Stomach (tissue), 8 donors: ENCODE measurements at regions not wholly inside any gene's neighbourhood (a gene's known extent, or its start where the extent isn't known, plus 50 kb on each side); places are given as distances from the start of the nearest gene placed in this dataset.

Experiments
- DNase-seq, 2 donors: peaks; one replicate each; pipeline versions ENCODE4 v3.0.0 to v3.0.0-alpha.2; 2013 to 2019
- H3K27ac ChIP-seq, 5 donors: fragments of 200-600 bp in 4 of 5; sonication (generic) in 4 of 5; one replicate each; pipeline ENCODE4 v1.5.1; 2013 to 2019; ENCODE audit warnings: mild to moderate bottlenecking in 1 of 5, moderate library complexity in 1 of 5
- H3K27me3 ChIP-seq, 3 donors: fragments of 200-600 bp; sonication (generic); one replicate each; pipeline ENCODE4 v1.5.1; 2017 to 2019; ENCODE audit warnings: mixed run types in 1 of 3
- H3K36me3 ChIP-seq, 4 donors: fragments of 200-600 bp; sonication (generic); 1 replicate in 3 of 4; 2 replicates in 1 of 4; pipeline ENCODE4 v1.5.1; 2016 to 2019
- H3K4me1 ChIP-seq, 4 donors: fragments of 200-600 bp; sonication (generic); one replicate each; pipeline ENCODE4 v1.5.1; 2016 to 2019
- H3K4me3 ChIP-seq, 4 donors: fragments of 200-600 bp; sonication (generic) in 3 of 4; one replicate each; pipeline ENCODE4 v1.5.1; 2016 to 2019; ENCODE audit warnings: mild to moderate bottlenecking in 1 of 4
- H3K9me3 ChIP-seq, 4 donors: fragments of 200-600 bp; sonication (generic); one replicate each; pipeline ENCODE4 v1.5.1; 2016 to 2019
- EP300 ChIP-seq: sonication (generic); formaldehyde crosslinking; IDR thresholded peaks from one replicate; pipeline ENCODE4 v1.6.1; 2017; ENCODE audit warnings: antibody characterized with exemption
- POLR2A ChIP-seq, 4 donors: fragments of 450-650 bp; IDR thresholded peaks; one replicate each; pipeline ENCODE4 v1.6.1; 2016; ENCODE audit warnings: antibody characterized with exemption in 4 of 4, control low read depth in 2 of 4, mild to moderate bottlenecking in 1 of 4, moderate library complexity in 1 of 4
- POLR2AphosphoS5 ChIP-seq, 3 donors: sonication (generic); formaldehyde crosslinking; IDR thresholded peaks; one replicate each; pipeline ENCODE4 v1.6.1; 2016; ENCODE audit warnings: antibody characterized with exemption in 3 of 3
- WGBS, 5 donors: extraction: QIAGEN DNeasy Blood & Tissue Kit in 3 of 5; methylation state at CpG; one replicate each; pipeline versions ENCODE4 v1.1.5 to v1.1.7; 2013 to 2018; 5-methylcytosine and 5-hydroxymethylcytosine counted together
- intact Hi-C: fragments of 100-400 bp; cut with DNase I; formaldehyde crosslinking; loops from one replicate; pipeline ENCODE4 v1.15.1; 2023; ENCODE audit warnings: low total_unique reads
- TF ChIP-seq, protein P1 (sequence below), 7 experiments: fragments of 450-650 bp in 4 of 7; fragments of 200-600 bp in 3 of 7; sonication (generic) in 3 of 7; IDR thresholded peaks; one replicate each; pipeline ENCODE4 v1.5.1; 2016 to 2019; ENCODE audit warnings: antibody characterized with exemption in 7 of 7, control low read depth in 2 of 7, mild to moderate bottlenecking in 1 of 7
- donor health status: healthy with polysubstance abuse.
- donor health status: Bipolar disorder and iron deficiency.
- donor health status: healthy.

GRCh38 chr15:79659691-79660090 lies 227.6 kb downstream of the MINAR1 start:
- Histone ChIP-seq H3K27me3 (no peaks in the 10 kb centered on the region), H3K4me3 (no peak overlapping the region), H3K27ac (no peak overlapping the region), H3K36me3 (no peaks in the 10 kb centered on the region), H3K4me1 (peaks cover 0 to 26% (median 8%) of the 10 kb centered on the region in 4 donors), H3K9me3 (no peaks in the 10 kb centered on the region)
- no peak for TF ChIP-seq POLR2A (IDR thresholded peaks at IDR 0.05)
- no peak for TF ChIP-seq POLR2AphosphoS5 (IDR thresholded peaks at IDR 0.05)
- no peak for TF ChIP-seq EP300
- TF ChIP-seq, protein P1, sequence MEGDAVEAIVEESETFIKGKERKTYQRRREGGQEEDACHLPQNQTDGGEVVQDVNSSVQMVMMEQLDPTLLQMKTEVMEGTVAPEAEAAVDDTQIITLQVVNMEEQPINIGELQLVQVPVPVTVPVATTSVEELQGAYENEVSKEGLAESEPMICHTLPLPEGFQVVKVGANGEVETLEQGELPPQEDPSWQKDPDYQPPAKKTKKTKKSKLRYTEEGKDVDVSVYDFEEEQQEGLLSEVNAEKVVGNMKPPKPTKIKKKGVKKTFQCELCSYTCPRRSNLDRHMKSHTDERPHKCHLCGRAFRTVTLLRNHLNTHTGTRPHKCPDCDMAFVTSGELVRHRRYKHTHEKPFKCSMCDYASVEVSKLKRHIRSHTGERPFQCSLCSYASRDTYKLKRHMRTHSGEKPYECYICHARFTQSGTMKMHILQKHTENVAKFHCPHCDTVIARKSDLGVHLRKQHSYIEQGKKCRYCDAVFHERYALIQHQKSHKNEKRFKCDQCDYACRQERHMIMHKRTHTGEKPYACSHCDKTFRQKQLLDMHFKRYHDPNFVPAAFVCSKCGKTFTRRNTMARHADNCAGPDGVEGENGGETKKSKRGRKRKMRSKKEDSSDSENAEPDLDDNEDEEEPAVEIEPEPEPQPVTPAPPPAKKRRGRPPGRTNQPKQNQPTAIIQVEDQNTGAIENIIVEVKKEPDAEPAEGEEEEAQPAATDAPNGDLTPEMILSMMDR (IDR thresholded peaks at IDR 0.05): no peak
- intact Hi-C loops: no loop called here
- 81 to 94% (median 89%) methylated on average over 2 of the region's 2 CpGs for WGBS, 5 donors
- no peak for DNase-seq

DNA sequence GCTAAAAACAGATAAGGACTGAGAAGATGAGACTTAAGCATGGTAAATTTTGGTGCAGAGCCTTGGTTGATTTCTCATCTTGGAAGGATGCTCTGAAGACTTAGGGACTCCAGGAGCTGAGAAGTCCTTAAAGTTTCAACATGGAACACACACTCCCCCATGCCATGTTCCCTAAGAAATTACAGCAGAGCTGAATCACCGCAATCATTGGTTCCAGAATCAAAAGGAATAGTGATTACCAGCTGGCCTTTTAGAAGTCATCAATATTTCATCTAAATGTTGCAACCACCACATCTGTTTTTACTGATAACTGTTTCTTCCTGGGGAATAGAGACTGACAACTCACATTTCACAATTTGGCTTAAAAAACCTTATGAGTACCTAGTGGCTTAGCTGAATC lies 229.3 kb downstream of the MINAR1 start:
- no peaks in the 10 kb centered on the region for H3K36me3 ChIP-seq
- H3K27ac ChIP-seq: no peak overlapping the region
- TF ChIP-seq, protein P1 (IDR thresholded peaks at IDR 0.05): no peak
- TF ChIP-seq EP300 (no peak), POLR2A (IDR thresholded peaks at IDR 0.05) (no peak), POLR2AphosphoS5 (IDR thresholded peaks at IDR 0.05) (no peak)
- H3K9me3 ChIP-seq: no peaks in the 10 kb centered on the region
- H3K27me3 ChIP-seq: no peaks in the 10 kb centered on the region
- 86 to 100% (median 97%) methylated on average over 1 of the region's 1 CpG for WGBS, 5 donors
- peaks cover 0 to 15% (median 6%) of the 10 kb centered on the region in 4 donors for H3K4me1 ChIP-seq
- no peak overlapping the region for H3K4me3 ChIP-seq
- intact Hi-C loops: no loop called here
- DNase-seq: no peak

DNA sequence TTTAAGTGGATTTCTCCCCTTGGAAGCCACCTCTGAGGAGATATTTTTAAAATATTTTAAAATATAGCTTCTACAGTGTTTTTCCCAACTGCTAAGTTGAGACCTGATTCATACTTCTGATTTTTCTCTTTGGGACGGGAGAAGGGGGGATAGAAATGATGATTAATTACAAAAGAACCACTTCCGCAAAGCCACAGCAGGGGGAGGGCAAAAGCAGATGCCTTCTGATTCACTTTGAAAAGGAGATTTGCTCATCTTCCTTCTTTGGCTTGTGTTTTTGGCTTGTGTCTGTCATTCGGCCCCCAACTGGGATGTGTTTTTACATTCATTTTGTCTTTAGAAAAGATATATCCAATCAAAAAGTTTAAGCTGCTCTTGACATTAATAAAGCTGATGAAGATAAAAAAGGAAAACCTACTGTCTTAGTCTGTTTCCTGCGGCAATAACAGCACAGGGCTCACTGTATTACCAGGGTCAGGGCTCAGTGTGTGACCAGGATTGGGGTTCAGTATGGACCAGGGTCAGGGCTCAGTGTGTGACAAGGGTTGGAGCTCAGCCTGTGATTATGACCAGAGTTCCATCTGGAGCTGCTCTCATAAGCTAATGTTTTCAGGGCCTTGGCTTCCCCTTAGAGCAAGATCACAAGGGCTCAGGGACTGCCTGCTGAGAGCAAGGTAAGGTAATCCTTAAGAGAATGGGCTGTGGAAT lies 223.2 kb downstream of the MTHFS start:
- Histone ChIP-seq H3K4me1 (no peaks in the 10 kb centered on the region), H3K4me3 (no peak overlapping the region), H3K27ac (no peak overlapping the region), H3K36me3 (no peaks in the 10 kb centered on the region), H3K9me3 (peaks cover 0 to 4% (median 0%) of the 10 kb centered on the region in 4 donors), H3K27me3 (peaks cover 0 to 11% (median 0%) of the 10 kb centered on the region in 3 donors)
- TF ChIP-seq, protein P1 (IDR thresholded peaks at IDR 0.05): no peak
- TF ChIP-seq POLR2AphosphoS5 (IDR thresholded peaks at IDR 0.05) (no peak), EP300 (no peak)
- intact Hi-C loops: no loop called here
- WGBS, 5 donors: 41 to 61% (median 53%) methylated on average over 4 of the region's 4 CpGs
- DNase-seq: peak in 1 of 2 donors; percentile 9

GRCh38 chr15:79674124-79674465 lies 222.7 kb downstream of the MTHFS start:
- no peak for DNase-seq
- H3K9me3 ChIP-seq: peaks cover 0 to 4% (median 0%) of the 10 kb centered on the region in 4 donors
- H3K27me3 ChIP-seq: peaks cover 0 to 11% (median 0%) of the 10 kb centered on the region in 3 donors
- H3K4me1 ChIP-seq: no peaks in the 10 kb centered on the region
- intact Hi-C loops: no loop called here
- no peaks in the 10 kb centered on the region for H3K36me3 ChIP-seq
- no peak for TF ChIP-seq EP300
- no peak for TF ChIP-seq POLR2AphosphoS5 (IDR thresholded peaks at IDR 0.05)
- no peak for TF ChIP-seq POLR2A (IDR thresholded peaks at IDR 0.05)
- TF ChIP-seq, protein P1 (IDR thresholded peaks at IDR 0.05): no peak
- no peak overlapping the region for H3K27ac ChIP-seq
- no peak overlapping the region for H3K4me3 ChIP-seq
- 47 to 67% (median 58%) methylated on average over 2 of the region's 2 CpGs for WGBS, 5 donors
